ENCODE measurements at regions not wholly inside any gene's neighbourhood (a gene's known extent, or its start where the extent isn't known, plus 50 kb on each side); places are given as distances from the start of the nearest gene placed in this dataset.
A peak's percentile ranks its signal among the peaks of the same experiment; 100 is the strongest.

DNA sequence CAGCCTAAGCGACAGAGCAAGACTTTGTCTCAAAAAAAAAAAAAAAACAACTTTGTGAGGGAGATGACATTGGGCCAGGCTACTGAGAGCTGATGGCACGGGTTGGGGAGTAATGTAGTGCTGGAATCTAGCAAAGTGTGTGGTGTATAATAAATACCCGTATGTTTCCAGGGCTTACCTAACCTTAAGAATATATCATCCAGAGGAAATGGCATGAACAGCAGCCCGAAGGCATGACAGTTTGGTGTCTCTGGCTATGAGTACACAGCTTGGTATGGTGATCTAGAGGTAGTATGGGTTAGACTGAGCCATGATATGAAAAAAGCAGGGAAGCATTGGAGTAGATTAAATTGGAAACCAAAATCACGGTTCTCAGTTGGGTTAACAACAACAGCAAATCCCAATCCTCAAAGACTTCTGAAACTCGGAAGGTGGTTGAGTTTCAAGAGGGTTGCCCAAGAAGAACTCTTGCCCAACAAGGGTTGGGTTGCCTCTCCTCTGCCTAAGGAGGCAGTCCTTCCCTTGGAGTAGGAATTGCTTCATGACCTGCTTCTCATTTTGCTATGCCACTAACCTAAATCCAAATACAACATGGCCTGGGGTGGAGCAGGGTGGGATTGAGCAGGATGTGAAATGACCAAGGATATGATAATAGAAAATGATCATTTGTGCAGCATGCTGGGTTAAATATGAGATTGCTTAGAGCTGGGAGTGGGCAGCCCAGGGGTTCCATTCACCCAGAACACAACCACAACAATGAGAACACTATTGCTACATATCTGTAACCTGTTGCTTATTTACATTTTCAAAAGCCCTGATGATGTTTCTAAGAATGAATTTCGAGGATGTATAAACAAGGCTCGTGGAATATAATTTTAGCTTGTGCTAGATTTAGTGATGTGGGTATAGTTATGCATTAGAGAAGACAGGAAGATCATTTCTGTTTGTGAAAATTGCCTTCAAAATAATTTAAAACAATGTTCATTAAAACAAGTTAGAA is 64.6 kb upstream of the ZFR start:
- no peak for DNase-seq (ENCODE audit: low read depth)
- TF ChIP-seq CTCF (IDR thresholded peaks at IDR 0.05; ENCODE audit: control insufficient read depth, insufficient read depth, low read depth, low read length, missing control alignments) = no peak
- H3K4me3 ChIP-seq (ENCODE audit: control insufficient read depth, low read depth, low read length) = no peak overlapping the region

GRCh38 chr5:32507738-32508434 is 63.3 kb upstream of the ZFR start:
- H3K4me3 ChIP-seq (ENCODE audit: control insufficient read depth, low read depth, low read length) = no peak overlapping the region
- no peak for TF ChIP-seq CTCF (IDR thresholded peaks at IDR 0.05; ENCODE audit: control insufficient read depth, insufficient read depth, low read depth, low read length, missing control alignments)
- peak; percentile 86 for DNase-seq (ENCODE audit: low read depth)

GRCh38 chr5:32506799-32507198 is 62.3 kb upstream of the ZFR start:
- no peak overlapping the region for H3K4me3 ChIP-seq (ENCODE audit: control insufficient read depth, low read depth, low read length)
- DNase-seq (ENCODE audit: low read depth) = peak; percentile 82
- no peak for TF ChIP-seq CTCF (IDR thresholded peaks at IDR 0.05; ENCODE audit: control insufficient read depth, insufficient read depth, low read depth, low read length, missing control alignments)

DNA sequence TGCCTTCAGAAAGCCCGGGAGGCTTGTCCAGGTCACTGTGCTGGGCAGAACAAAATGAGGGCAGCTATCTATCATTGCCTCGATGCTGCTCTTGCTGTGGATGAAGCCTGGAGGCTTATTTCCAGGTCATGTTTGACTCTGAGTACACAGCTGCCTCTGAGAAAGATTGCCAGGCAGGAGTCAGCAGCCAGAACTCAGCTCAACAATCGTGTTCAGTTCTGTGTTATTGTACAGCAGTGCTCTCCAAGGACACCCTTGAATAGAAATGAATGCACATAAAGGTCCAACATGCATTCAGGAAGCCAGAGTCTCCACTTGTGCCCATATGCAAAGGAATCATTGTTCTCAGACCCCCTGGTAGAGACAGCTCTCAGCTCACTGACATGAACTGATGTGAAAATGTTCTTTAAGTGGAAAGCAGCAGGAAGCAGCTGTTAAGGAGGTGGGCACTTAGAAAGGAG is 61.7 kb upstream of the ZFR start:
- TF ChIP-seq CTCF (IDR thresholded peaks at IDR 0.05; ENCODE audit: control insufficient read depth, insufficient read depth, low read depth, low read length, missing control alignments) = no peak
- H3K4me3 ChIP-seq (ENCODE audit: control insufficient read depth, low read depth, low read length) = no peak overlapping the region
- DNase-seq (ENCODE audit: low read depth) = no peak

DNA sequence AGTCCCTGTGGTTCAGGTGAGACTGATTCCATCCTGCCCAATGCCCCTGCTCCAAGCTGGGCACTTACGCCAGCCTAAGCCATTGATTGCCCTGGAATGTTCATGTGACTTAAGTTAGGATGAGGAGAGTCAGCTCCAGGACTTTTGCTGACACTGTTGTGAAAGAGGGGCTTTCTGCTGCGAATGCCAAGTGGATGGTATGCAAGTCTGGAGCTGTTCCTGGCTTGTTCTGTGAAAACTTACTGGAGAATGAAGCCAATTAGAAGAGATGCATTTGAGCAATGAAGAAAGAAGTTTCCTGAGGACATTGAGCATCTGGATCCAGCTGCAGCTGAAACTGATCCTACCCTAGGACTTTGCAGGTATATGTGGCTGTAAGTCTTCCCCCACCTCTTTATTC is 61.2 kb upstream of the ZFR start:
- TF ChIP-seq CTCF (IDR thresholded peaks at IDR 0.05; ENCODE audit: control insufficient read depth, insufficient read depth, low read depth, low read length, missing control alignments) = peak; percentile 6
- no peak overlapping the region for H3K4me3 ChIP-seq (ENCODE audit: control insufficient read depth, low read depth, low read length)

DNA sequence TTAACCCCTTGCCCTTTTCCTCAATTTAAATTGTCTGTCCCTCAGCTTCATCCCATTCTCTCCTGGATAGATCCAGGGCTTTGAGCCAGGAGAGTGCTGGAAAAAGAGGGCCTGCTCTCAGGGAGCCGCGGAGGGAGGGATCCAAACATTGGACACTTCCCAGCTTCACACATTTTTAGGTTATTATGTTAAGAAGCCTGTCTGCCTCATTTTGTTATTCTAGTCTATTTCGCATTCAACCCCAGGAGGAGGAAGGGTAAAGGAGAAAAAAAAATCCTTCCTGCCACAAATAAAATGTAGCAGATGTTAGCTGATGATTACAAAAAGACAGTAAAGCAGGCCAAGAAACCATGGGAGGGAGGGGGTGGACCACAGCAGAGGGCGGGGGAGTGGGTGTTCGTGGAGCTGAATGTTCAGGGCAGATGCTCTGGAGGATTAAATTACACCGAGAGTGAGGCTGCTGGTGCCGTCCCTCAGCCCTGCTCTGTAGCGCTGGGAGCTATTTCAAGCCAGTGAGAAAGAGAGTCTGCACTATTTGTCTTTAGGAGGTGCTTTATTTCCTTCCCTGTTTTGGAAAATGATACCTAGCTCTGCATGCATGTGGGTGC is 60.6 kb upstream of the ZFR start:
- peak; percentile 94 for DNase-seq (ENCODE audit: low read depth)
- no peak for TF ChIP-seq CTCF (IDR thresholded peaks at IDR 0.05; ENCODE audit: control insufficient read depth, insufficient read depth, low read depth, low read length, missing control alignments)

More for the DNA sequence above, 61.2 kb upstream of the ZFR start:
- DNase-seq (ENCODE audit: low read depth) = peak; percentile 63

More for the DNA sequence above, 60.6 kb upstream of the ZFR start:
- no peak overlapping the region for H3K4me3 ChIP-seq (ENCODE audit: control insufficient read depth, low read depth, low read length)

All from AG09309 (cell line).